T-helper 2 cell treated with Interferon-gamma antibody and Interleukin-4, amounts not matched to agents 5 μg/mL and 100 μg/mL, for 36 hours (primary cell): ENCODE measurements at regions not wholly inside any gene's neighbourhood (a gene's known extent, or its start where the extent isn't known, plus 50 kb on each side); places are given as distances from the start of the nearest gene placed in this dataset.

Experiments used
- DNase-seq: peaks from one replicate; pipeline ENCODE4 v3.0.0; 2021; ENCODE audit warnings: low spot score
- H3K27ac Mint-ChIP-seq: one replicate; pipeline ENCODE4 v1.8.0; 2021; ENCODE audit warnings: mild to moderate bottlenecking, mixed read lengths
- H3K27me3 Mint-ChIP-seq: one replicate; pipeline ENCODE4 v1.8.0; 2021; ENCODE audit warnings: low read depth, mixed read lengths
- H3K36me3 Mint-ChIP-seq: one replicate; pipeline ENCODE4 v1.8.0; 2021; ENCODE audit warnings: low read depth, mixed read lengths
- H3K4me1 Mint-ChIP-seq: one replicate; pipeline ENCODE4 v1.8.0; 2021; ENCODE audit warnings: low read depth, mixed read lengths
- H3K4me3 Mint-ChIP-seq: one replicate; pipeline ENCODE4 v1.8.0; 2022; ENCODE audit warnings: mild to moderate bottlenecking, moderate library complexity, mixed read lengths
- H3K9me3 Mint-ChIP-seq: one replicate; pipeline ENCODE4 v1.8.0; 2021; ENCODE audit warnings: mixed read lengths

GRCh38 chr4:131119661-131120060 lies 2023.7 kb downstream of the C4orf33 start:
- Mint-ChIP-seq H3K4me3 (no peak overlapping the region), H3K36me3 (no peaks in the 10 kb centered on the region), H3K27ac (no peak overlapping the region), H3K27me3 (no peaks in the 10 kb centered on the region), H3K9me3 (no peaks in the 10 kb centered on the region), H3K4me1 (no peaks in the 10 kb centered on the region)
- no peak for DNase-seq

DNA sequence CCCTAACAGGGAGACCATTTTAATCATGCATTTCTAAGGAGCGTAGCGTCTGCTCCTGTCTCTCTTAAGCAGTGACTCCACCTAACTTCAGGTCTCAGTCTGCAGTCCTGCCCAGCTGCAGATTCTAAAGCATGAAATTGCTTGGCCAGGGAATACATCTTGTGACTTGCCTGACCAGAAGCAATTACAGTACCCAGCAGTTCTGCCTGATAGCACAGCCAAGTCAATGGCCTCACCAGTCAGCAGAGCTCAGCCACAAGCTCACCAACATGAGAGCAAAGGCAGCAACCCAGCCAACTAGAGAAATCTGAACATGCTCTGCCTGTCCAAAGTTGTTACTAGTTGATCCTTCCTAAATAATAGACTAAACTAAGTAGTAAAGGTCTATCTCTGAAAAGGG lies 2011.9 kb upstream of the PCDH10 start:
- Mint-ChIP-seq H3K36me3 (no peaks in the 10 kb centered on the region), H3K27ac (no peak overlapping the region), H3K9me3 (peaks cover 6% of the 10 kb centered on the region), H3K4me3 (no peak overlapping the region), H3K4me1 (no peaks in the 10 kb centered on the region), H3K27me3 (no peaks in the 10 kb centered on the region)
- DNase-seq = no peak

DNA sequence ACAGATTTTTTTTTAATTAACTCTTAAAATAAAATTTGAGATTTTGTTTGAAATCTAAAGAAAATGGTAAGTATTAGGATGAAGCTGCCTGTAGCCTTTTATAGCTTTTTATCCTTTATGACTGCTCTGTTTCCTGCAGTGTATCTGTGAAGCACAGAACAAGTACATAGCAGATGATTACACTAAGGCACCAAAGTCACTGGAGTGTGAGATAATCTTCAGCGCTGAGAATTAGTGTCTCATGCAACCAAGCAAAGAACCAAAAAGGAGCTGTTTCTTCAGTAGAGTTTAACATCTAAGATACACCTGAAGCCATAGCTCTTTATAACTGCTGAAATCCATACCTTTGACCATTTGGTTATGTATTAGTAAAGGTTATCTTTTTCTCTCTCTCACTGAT lies 1989.8 kb upstream of the PCDH10 start:
- Mint-ChIP-seq H3K36me3 (no peaks in the 10 kb centered on the region), H3K27me3 (no peaks in the 10 kb centered on the region), H3K27ac (no peak overlapping the region), H3K4me1 (no peaks in the 10 kb centered on the region), H3K9me3 (peaks cover 6% of the 10 kb centered on the region), H3K4me3 (no peak overlapping the region)
- DNase-seq = no peak

- H3K27me3 Mint-ChIP-seq = no peaks in the 10 kb centered on the region
- H3K9me3 Mint-ChIP-seq = peaks cover 6% of the 10 kb centered on the region
- H3K4me3 Mint-ChIP-seq = no peak overlapping the region
- H3K27ac Mint-ChIP-seq = no peak overlapping the region
- no peaks in the 10 kb centered on the region for H3K4me1 Mint-ChIP-seq
- DNase-seq = no peak
- no peaks in the 10 kb centered on the region for H3K36me3 Mint-ChIP-seq
Measured at GRCh38 chr4:131192318-131192717, 1956.8 kb upstream of the PCDH10 start.

DNA sequence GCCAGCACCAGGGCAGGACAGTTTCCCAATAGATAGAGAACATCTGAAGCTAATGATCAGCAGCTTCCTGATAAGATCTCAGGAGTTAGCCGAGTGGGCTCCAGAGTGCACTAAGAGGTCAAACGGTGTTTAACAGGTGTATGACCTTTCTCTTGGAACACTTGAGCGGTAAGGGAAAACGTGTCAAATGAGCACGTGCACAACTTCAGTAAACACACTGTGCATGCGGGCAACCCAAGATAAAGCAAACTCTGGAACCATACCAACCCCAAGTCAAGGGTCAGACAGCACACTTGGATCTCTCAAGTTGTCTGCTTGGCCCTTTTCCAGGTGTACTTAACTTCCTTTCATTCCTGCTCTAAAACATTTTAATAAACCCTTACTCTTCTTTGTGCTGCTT lies 1941.5 kb upstream of the PCDH10 start:
- Mint-ChIP-seq H3K27me3 (no peaks in the 10 kb centered on the region), H3K27ac (no peak overlapping the region), H3K36me3 (no peaks in the 10 kb centered on the region), H3K4me3 (no peak overlapping the region), H3K4me1 (no peaks in the 10 kb centered on the region), H3K9me3 (no peaks in the 10 kb centered on the region)
- DNase-seq = no peak

DNA sequence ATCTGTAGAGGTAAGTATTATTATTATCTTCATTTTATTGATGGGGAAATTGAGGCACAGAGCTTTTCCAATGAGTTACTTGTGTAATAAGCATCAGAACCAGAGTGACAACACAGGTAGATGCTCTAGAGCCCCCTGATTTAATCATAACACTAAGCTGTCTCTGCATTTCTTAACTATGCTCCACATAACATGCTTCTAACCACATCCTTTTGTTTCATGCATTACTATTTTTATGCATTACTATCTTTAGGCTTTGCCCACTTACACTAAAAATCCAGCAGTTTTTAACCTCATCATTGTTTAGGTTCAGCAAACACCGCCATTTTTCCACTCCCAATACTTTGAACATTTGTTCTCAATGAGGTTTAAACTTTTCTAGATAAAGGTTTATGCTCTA lies 1900.8 kb upstream of the PCDH10 start:
- H3K27ac Mint-ChIP-seq = no peak overlapping the region

GRCh38 chr4:131251321-131251720 lies 1897.8 kb upstream of the PCDH10 start:
- H3K36me3 Mint-ChIP-seq = no peaks in the 10 kb centered on the region

More for the DNA sequence above, 1900.8 kb upstream of the PCDH10 start:
- no peak for DNase-seq
- H3K4me1 Mint-ChIP-seq = no peaks in the 10 kb centered on the region
- H3K27me3 Mint-ChIP-seq = no peaks in the 10 kb centered on the region
- H3K4me3 Mint-ChIP-seq = no peak overlapping the region
- H3K9me3 Mint-ChIP-seq = peaks cover 11% of the 10 kb centered on the region
- H3K36me3 Mint-ChIP-seq = no peaks in the 10 kb centered on the region

GRCh38 chr4:131257241-131257640 lies 1891.9 kb upstream of the PCDH10 start:
- no peaks in the 10 kb centered on the region for H3K36me3 Mint-ChIP-seq
- H3K4me1 Mint-ChIP-seq = no peaks in the 10 kb centered on the region
- no peak overlapping the region for H3K4me3 Mint-ChIP-seq
- H3K27ac Mint-ChIP-seq = no peak overlapping the region
- H3K27me3 Mint-ChIP-seq = no peaks in the 10 kb centered on the region
- H3K9me3 Mint-ChIP-seq = no peaks in the 10 kb centered on the region
- no peak for DNase-seq

More at GRCh38 chr4:131251321-131251720, 1897.8 kb upstream of the PCDH10 start:
- Mint-ChIP-seq H3K4me1 (no peaks in the 10 kb centered on the region), H3K4me3 (no peak overlapping the region), H3K27me3 (no peaks in the 10 kb centered on the region), H3K9me3 (peaks cover 3% of the 10 kb centered on the region), H3K27ac (no peak overlapping the region)
- no peak for DNase-seq

GRCh38 chr4:131258361-131258760 lies 1890.7 kb upstream of the PCDH10 start:
- no peak overlapping the region for H3K27ac Mint-ChIP-seq
- H3K9me3 Mint-ChIP-seq = no peaks in the 10 kb centered on the region
- no peak overlapping the region for H3K4me3 Mint-ChIP-seq
- H3K27me3 Mint-ChIP-seq = no peaks in the 10 kb centered on the region
- no peaks in the 10 kb centered on the region for H3K36me3 Mint-ChIP-seq
- no peak for DNase-seq
- no peaks in the 10 kb centered on the region for H3K4me1 Mint-ChIP-seq

DNA sequence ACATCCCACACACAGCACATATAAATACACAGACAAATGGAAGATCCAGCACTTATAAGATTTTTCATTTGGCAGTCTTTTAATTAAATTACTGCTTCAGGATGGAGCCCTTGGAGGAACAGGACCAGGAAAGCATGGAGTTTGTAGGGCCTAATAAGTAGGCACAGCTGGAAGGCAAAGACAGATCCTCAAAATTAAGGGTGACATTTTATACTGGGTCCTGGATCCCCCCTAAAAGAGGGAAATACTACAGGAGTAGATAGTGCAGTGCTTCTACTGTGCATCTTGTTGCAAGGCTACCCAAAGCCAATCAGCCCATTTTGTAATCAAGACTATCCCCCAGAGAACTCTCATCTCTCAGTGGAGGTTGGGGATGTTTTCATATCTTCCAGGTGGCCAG lies 1860.7 kb upstream of the PCDH10 start:
- Mint-ChIP-seq H3K4me3 (no peak overlapping the region), H3K9me3 (peaks cover 24% of the 10 kb centered on the region), H3K27me3 (no peaks in the 10 kb centered on the region), H3K36me3 (no peaks in the 10 kb centered on the region), H3K27ac (no peak overlapping the region), H3K4me1 (no peaks in the 10 kb centered on the region)
- DNase-seq = no peak

- Mint-ChIP-seq H3K36me3 (no peaks in the 10 kb centered on the region), H3K4me1 (no peaks in the 10 kb centered on the region), H3K27me3 (no peaks in the 10 kb centered on the region), H3K27ac (no peak overlapping the region), H3K9me3 (peaks cover 5% of the 10 kb centered on the region), H3K4me3 (no peak overlapping the region)
- DNase-seq = no peak
Measured at GRCh38 chr4:131296192-131296591, 1852.9 kb upstream of the PCDH10 start.

DNA sequence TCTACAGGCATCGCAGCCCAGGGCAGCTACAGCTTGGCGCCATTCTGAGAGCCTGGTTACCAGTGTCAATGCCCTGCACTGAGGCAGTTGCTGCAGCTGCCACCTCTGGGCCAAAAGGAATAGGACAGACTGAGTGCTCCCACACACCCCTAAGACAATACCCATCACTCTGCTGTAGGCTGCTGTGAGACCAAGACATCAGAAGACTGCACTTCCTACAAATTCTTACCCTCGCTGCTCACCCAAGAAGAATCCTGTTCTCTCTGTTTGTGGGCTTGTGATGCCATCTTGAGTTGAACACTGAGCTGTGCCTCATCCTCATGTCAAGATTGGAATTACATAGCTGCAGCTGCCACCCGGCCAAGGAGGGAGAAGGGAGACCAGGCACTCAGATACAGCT lies 1847.0 kb upstream of the PCDH10 start:
- Mint-ChIP-seq H3K27me3 (no peaks in the 10 kb centered on the region), H3K36me3 (no peaks in the 10 kb centered on the region), H3K9me3 (peaks cover 19% of the 10 kb centered on the region), H3K4me1 (no peaks in the 10 kb centered on the region), H3K4me3 (no peak overlapping the region), H3K27ac (no peak overlapping the region)
- no peak for DNase-seq

DNA sequence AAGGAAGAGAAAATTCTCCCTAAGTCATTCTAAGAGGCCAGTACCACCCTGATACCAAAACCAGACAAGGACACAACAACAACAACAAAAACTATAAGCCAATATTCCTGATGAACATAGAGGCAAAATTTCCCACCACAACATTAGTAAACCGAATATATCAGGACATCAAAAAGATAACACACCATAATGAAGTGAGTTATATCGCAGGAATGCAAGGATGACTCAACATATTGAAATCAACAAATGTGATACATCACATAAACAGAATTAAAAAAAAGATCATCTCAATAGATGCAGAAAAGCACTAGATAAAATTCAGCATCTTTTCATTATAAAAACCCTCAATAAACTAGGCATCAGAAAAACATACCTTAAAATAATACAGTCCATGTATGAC lies 1844.4 kb upstream of the PCDH10 start:
- no peak overlapping the region for H3K27ac Mint-ChIP-seq
- H3K9me3 Mint-ChIP-seq = peaks cover 19% of the 10 kb centered on the region
- no peaks in the 10 kb centered on the region for H3K36me3 Mint-ChIP-seq
- DNase-seq = no peak
- H3K4me1 Mint-ChIP-seq = no peaks in the 10 kb centered on the region
- no peaks in the 10 kb centered on the region for H3K27me3 Mint-ChIP-seq
- H3K4me3 Mint-ChIP-seq = no peak overlapping the region

DNA sequence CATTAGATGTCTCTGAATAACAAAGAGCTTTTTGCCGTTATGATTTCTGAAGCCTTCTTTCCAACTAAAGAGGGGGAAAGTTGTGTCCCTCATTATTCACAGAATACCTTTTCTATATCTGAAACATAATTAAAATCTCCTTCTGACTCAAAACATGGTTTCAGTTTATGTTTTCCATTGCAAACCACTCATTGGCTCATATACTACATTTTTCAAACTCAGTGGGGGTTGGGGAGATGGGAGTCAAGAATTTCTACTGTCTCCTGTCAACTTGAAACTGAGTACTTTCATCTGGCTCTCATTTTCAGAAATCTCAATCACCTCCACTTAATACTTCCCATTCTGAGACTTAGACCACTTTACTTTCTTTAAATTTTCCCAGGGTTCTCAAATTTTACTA lies 1839.5 kb upstream of the PCDH10 start:
- Mint-ChIP-seq H3K4me1 (no peaks in the 10 kb centered on the region), H3K4me3 (no peak overlapping the region), H3K27me3 (no peaks in the 10 kb centered on the region), H3K36me3 (no peaks in the 10 kb centered on the region), H3K9me3 (peaks cover 8% of the 10 kb centered on the region), H3K27ac (no peak overlapping the region)
- no peak for DNase-seq

DNA sequence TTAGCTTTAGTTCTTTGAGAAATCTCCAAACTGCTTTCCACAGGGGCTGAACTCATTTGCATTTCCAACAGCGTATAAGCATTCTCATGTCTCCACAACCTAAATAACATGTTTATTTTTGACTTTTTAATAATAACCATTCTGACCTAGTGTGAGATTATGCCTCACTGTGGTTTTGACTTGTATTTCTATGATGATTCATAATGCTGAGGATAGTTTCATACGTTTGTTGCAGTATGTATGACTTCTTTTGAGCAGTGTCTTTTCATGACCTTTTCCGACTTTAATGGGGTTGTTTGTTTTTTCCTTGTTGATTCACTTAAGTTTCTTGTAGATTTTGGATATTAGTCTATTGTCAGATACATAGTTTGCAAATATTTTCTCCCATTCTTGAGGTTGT lies 1833.0 kb upstream of the PCDH10 start:
- Mint-ChIP-seq H3K27me3 (no peaks in the 10 kb centered on the region), H3K27ac (no peak overlapping the region), H3K4me1 (no peaks in the 10 kb centered on the region), H3K4me3 (no peak overlapping the region), H3K36me3 (no peaks in the 10 kb centered on the region), H3K9me3 (peaks cover 15% of the 10 kb centered on the region)
- DNase-seq = no peak
